H7 (cell line): ENCODE measurements at regions not wholly inside any gene's neighbourhood (a gene's known extent, or its start where the extent isn't known, plus 50 kb on each side); places are given as distances from the start of the nearest gene placed in this dataset.
"Not testable (repeated sequence)": the region's sequence is repeated elsewhere in the genome, so short reads cannot be mapped to it uniquely, and the experiment has no call there.

ENCODE experiments used
- DNase-seq: peaks from one replicate; pipeline ENCODE4 v3.0.0; 2012
- H3K27me3 ChIP-seq: 2 replicates; pipeline ENCODE4 v1.6.0; 2011; ENCODE audit warnings: mild to moderate bottlenecking, low read length; ENCODE audit not compliant: control insufficient read depth, insufficient read depth
- H3K36me3 ChIP-seq: replicated peaks from 2 replicates; pipeline ENCODE4 v1.5.1; 2011; ENCODE audit warnings: low read length; ENCODE audit not compliant: control insufficient read depth, insufficient read depth
- H3K4me3 ChIP-seq: 2 replicates; pipeline ENCODE4 v1.5.1; 2011; ENCODE audit warnings: low read depth, mild to moderate bottlenecking, control low read depth, low read length, moderate library complexity; ENCODE audit not compliant: insufficient read depth

DNA sequence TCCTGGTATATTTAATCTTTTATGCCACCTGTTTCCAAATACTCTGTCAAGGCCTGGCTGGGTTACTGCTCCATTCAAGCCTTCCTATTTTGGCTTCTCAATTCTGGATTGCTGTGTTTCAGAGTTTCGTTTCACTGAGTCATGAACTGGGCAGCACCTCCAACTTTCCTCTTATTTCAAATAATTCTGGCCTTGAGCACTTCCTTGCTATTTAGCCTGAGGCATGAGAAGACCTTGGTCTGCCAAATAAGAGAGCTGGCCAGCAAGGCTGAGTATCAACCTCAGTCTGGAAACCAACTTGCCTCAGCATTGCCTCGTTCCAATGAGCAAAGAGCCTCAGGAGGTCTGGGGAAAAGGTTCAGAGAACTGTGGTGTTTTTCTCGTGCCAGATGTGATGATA lies 66.6 kb downstream of the TNFAIP3 start:
- H3K36me3 ChIP-seq: no peaks in the 10 kb centered on the region
- no peaks in the 10 kb centered on the region for H3K27me3 ChIP-seq
- H3K4me3 ChIP-seq: no peak overlapping the region
- DNase-seq: no peak

DNA sequence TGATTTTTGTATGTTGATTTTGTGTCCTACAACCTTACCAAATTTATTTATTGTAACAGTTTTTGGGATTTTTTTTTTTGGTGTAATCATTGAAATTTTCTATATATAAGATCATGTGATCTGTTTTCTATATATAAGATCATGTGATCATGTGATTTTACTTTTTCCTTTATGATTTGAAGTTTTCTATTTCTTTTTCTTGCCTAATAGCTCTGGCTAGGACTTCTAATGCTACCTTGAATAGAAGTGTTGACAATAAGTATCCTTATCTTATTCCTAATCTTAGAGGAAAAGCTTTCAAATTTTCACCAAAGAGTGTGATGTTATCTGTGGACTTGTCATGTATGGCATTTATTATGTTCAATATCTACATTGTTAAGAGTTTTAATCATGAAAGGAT lies 69.7 kb downstream of the TNFAIP3 start:
- H3K4me3 ChIP-seq: no peak overlapping the region
- H3K36me3 ChIP-seq: no peaks in the 10 kb centered on the region
- no peaks in the 10 kb centered on the region for H3K27me3 ChIP-seq
- no peak for DNase-seq

DNA sequence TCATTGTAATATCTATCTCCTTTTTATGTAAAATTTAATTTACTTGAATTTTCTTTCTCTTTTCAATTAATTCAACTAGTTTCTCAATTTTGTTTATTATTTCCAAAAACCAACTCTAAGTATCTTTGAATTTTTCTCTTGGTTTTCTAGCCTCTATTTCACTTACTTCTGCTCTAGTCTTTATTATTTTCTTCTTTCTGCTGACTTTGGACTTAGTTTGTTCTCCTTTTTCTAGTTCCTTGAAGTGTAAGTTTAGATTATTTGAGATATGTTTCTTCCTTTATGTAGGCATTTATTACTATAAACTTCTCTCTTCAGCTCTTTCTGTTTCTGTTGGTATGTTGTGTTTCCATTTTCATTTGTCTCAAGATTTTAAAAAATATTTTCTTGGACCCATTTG lies 70.8 kb downstream of the TNFAIP3 start:
- Histone ChIP-seq H3K27me3 (no peaks in the 10 kb centered on the region), H3K36me3 (no peaks in the 10 kb centered on the region), H3K4me3 (no peak overlapping the region)
- DNase-seq: no peak

DNA sequence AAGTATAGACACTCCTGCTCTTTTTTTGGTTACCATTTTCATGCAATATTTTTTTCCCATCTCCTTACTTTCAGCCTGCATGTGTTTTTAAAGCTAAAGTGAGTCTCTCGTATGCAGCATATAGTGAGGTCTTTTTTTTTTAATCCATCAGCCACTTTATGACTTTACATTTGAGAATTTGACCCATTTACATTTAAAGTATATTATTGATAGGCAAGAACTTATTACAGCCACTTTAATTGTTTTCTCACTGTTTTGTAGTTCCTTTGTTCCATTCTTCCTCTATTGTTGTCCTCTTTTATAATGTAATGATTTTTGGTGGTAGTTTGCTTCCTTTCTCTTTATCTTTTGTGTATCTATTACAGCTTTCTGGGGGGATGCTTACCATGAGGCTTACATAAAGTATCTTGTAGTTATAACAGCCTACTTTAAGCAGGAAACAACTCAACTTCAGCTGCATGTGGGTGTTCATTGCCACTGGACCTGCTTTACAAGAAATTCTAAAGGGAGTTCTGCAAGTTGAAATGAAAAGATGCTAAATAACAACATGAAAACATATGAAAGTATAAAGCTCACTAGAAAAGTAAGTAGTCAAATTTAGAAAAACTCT lies 71.8 kb downstream of the TNFAIP3 start:
- no peak for DNase-seq
- no peaks in the 10 kb centered on the region for H3K36me3 ChIP-seq
- H3K4me3 ChIP-seq: no peak overlapping the region
- no peaks in the 10 kb centered on the region for H3K27me3 ChIP-seq

DNA sequence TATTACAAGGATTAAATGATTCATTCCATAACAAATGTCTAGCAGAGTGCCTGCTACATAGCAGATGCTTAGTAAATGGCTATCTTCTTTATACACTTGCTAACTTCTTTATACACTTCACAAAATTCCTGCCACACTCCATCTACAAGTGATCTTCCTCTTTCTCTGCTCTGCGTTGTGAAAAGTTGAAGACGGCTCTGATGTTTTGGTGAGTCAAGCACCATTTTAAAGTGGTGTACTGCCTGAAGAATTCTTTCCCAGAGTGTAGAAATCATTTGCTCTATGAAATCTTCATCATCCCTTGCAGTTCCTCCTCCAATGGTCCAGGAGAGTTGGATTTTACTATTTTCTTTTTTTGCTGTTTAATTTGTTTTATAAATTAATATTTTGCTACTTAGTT lies 74.9 kb downstream of the TNFAIP3 start:
- Histone ChIP-seq H3K27me3 (no peaks in the 10 kb centered on the region), H3K4me3 (no peak overlapping the region), H3K36me3 (no peaks in the 10 kb centered on the region)
- no peak for DNase-seq

DNA sequence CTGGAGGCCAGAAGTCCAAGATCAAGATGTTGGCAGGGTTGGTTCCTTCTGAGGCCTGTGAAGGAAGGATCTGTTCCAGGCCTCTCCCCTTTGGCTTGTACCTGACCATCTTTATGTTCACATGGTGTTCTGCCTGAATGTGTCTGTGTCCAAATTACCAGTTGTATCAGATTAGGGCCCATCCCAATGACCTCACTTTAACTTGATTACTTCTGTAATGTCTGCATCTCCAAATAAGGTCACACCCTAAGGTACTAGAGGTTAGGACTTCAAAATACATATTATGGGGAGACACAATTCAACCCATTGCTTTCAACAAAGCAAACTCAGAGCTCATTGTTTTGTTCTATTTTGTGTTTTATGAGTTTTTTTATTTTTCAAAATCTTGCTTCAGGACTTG lies 75.7 kb downstream of the TNFAIP3 start:
- Histone ChIP-seq H3K36me3 (no peaks in the 10 kb centered on the region), H3K27me3 (no peaks in the 10 kb centered on the region), H3K4me3 (no peak overlapping the region)
- DNase-seq: no peak

DNA sequence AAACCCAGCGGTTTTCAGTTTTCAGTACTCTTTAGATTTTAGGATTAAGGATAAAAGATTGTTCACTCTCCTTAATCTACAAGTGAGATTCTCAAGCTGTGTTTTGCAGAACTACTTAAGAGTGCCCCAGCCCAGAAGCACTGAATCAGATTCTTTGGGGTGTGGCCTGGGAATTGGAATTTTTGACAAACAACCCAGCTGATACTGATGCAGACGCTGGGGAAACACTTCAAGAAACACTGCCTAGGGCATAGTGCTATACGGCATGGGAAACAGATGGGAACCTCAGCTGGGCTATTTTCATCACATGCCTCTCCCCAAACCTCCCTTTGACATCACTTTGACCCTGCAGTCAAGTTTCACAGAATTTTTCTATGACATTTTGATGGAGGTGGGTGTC lies 77.3 kb downstream of the TNFAIP3 start:
- not testable (repeated sequence) for H3K36me3 ChIP-seq, H3K4me3 ChIP-seq, DNase-seq, H3K27me3 ChIP-seq

DNA sequence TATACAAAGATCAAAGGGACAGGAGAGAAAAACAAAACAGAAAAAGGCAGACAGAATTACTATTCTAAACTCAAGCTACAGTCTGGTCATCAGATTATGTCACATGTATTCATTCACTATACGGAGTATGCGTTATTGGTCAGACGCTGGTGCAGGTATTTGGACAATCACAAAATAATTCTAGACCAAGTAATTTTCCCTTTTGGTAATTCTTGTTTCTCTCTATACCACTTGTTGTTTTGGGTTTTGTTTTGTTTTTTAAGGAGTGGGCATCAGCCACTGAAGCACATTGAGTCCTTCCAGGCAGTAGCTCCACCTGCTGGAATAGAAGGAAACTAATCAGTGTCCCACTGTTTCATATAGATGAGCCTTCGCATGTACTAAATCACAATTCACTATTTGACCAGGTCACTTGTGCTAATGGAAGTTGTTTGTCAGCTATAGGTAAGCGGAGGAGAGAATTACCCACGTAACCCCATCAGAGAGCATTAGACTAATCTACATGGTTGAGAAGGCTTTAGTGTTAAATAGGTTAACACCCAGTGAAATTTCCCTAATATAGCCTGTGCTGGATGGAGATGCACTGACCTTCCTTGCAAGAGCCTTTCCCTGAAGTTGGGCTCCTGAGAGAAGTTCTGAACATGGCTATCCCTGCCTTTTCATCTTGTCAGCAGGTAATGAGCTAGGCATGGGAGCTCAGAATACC lies 77.9 kb downstream of the TNFAIP3 start:
- DNase-seq: peak; percentile 24
- H3K36me3 ChIP-seq: no peaks in the 10 kb centered on the region
- no peaks in the 10 kb centered on the region for H3K27me3 ChIP-seq
- H3K4me3 ChIP-seq: no peak overlapping the region

DNA sequence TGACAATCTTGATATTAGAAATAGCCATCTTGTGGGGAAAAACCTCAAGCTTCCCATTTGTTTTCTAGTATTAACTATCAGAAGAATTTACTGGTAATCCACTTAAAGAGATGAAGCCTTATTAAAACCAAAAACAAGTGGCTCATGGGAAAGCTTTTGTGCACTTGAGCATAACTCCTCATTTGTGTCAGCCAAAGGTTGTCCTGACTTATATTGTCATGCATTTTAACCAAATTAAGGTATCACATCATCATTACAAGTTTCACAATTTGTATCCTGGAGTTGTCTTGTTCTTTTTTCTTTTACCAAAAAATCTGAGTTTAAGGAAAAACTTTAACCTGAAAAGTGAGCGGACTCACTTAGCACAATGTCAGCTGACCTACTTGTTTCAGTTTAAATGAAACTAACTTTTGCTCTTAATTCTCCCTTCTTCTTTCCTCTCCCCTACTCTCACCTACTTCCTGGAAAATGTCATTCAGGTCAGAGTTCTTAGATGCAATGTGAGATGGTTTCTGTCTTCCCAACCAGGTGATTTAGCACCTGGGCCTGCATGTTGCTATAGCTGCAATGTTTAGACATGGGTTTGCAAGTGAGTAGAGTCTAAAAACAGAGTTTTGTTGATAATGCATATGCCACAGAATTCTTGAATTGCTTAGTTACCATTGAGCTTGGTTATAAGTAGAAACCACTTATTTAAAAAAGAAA lies 82.8 kb downstream of the TNFAIP3 start:
- DNase-seq: no peak
- H3K36me3 ChIP-seq: no peaks in the 10 kb centered on the region
- no peaks in the 10 kb centered on the region for H3K27me3 ChIP-seq
- H3K4me3 ChIP-seq: no peak overlapping the region

DNA sequence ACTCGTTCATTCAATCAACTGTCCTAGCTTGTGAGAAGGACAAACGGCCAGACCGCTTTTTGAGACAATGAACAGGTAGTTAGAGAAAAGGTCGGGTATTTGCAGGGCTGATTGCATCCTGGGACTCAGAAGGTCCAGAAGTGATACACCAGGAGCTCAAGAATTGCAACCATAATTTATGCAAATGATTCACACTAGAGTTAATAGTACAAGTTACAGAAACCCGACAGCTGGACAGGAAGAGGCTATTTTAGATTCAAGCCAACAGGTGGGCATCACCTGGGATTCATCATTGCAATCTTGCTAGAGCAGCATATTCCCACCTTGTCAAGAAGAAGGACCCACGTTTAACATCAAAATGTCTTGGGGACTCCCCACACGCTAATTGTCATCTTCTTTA lies 83.5 kb downstream of the TNFAIP3 start:
- Histone ChIP-seq H3K36me3 (no peaks in the 10 kb centered on the region), H3K27me3 (no peaks in the 10 kb centered on the region), H3K4me3 (no peak overlapping the region)
- DNase-seq: no peak

DNA sequence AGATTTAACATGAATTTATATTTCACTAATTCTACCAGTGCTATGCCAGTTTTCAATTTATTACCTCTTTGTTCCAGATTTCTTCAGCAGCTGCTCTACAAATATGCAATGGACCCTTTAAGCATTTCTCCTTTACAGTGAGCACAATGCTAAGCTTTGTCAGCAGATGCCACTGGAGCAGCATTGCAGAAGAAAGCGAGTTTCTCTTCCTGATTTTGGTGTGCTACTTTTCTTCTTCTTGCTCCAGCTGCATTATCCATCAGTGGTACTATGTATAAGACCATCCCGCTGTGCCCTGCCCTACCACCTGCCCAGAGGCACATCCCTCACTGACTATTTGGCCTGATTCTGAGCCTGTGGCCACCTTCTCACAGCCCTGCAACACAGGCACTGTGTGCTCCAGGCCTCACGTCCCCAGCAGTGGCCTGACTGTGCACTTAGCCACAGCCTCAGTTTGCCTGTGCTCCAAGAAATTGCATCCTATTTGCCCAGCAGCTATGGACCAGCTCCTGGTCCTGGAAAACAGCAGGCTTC lies 84.1 kb downstream of the TNFAIP3 start:
- no peaks in the 10 kb centered on the region for H3K27me3 ChIP-seq
- H3K4me3 ChIP-seq: no peak overlapping the region
- H3K36me3 ChIP-seq: no peaks in the 10 kb centered on the region
- no peak for DNase-seq

DNA sequence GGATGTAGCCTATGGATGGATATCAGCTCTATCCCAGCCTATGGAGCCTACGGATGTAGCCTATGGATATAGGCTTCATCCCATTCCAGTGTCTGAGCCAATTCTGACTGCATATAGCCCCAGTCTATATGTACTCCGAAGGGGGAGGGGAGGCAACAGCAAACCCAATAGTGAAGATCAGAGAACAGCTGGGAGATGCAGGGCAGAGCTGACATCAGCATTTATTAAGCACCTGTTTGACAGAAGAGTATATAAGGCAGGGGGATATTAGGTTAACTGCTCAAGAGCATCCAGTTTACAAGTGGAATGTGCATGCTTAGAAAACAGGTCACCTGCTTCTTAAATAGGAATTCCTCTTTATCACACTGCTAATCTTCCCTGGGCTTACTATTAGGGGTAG lies 85.2 kb downstream of the TNFAIP3 start:
- no peak overlapping the region for H3K4me3 ChIP-seq
- H3K36me3 ChIP-seq: no peaks in the 10 kb centered on the region
- no peaks in the 10 kb centered on the region for H3K27me3 ChIP-seq
- no peak for DNase-seq

DNA sequence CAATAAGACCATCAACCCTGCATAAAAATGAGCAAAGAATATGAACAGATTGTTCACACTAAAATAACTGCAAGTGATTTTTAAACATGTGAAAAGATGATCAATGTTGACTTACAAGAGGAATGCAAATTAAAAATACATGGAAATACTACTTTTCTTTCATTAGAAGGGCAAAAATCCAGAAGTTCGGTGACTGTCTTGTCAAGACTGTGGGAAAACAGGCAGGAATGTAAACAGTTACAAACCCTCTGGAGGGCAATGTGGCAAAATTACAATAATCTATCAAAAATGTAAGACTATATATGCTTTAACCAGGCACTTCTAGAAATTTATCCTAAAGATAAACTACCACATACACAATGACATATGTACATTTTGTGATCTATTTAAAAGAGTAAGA lies 86.7 kb downstream of the TNFAIP3 start:
- H3K27me3 ChIP-seq: no peaks in the 10 kb centered on the region
- no peak for DNase-seq
- no peak overlapping the region for H3K4me3 ChIP-seq
- H3K36me3 ChIP-seq: no peaks in the 10 kb centered on the region

DNA sequence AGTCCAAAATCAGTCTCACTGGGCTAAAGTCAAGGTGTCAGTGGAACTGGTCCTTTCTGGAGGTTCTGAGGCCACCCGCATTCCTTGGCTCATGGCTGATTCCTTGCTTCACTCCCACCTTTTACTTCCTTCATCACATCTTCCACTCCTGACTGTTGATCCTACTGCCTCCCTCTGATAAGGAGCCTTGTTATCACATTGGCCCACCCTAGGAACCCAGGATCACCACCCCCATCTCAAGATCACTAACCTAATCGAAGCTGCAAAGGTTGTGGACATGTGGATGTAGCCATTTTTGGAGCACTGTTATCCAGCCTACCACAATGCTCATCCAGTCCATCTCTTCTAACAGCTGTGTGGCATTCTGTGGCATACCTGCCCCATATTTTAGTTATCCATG lies 87.2 kb downstream of the TNFAIP3 start:
- Histone ChIP-seq H3K27me3 (no peaks in the 10 kb centered on the region), H3K36me3 (no peaks in the 10 kb centered on the region), H3K4me3 (no peak overlapping the region)
- DNase-seq: no peak

DNA sequence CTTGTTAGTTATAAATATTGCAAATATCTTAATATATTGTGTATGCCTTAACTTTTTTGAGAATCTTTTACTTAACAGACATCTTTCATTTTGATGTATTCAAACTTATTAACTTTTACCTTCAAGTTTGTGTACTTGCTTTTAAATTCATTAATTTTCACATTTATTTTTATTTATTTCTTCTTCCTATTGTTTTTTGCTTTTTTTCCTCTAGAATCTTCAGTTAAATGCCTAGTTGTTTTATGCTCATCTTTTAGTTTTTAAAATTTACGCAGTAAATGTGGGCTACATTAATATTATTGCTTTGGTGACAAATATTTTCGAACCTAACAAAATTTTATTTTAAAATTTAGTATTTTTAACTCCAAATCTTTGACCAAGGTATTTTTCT lies 89.0 kb downstream of the TNFAIP3 start:
- Histone ChIP-seq H3K27me3 (no peaks in the 10 kb centered on the region), H3K36me3 (no peaks in the 10 kb centered on the region), H3K4me3 (no peak overlapping the region)
- no peak for DNase-seq
